Trophoblast cell (in vitro differentiated cells and primary cell): ENCODE measurements at regions not wholly inside any gene's neighbourhood (a gene's known extent, or its start where the extent isn't known, plus 50 kb on each side); places are given as distances from the start of the nearest gene placed in this dataset.

Source experiments
- DNase-seq, 2 donors: peaks; one replicate each; pipeline ENCODE4 v3.0.0-alpha.2; 2016
- H2AFZ ChIP-seq: 2 replicates; pipeline ENCODE4 v1.6.1; 2013; ENCODE audit warnings: low read length, moderate library complexity, mild to moderate bottlenecking; ENCODE audit not compliant: insufficient read depth, poor library complexity
- H2AK5ac ChIP-seq: 2 replicates; pipeline ENCODE4 v1.6.1; 2013; ENCODE audit warnings: mild to moderate bottlenecking, low read length
- H2BK120ac ChIP-seq: 2 replicates; pipeline ENCODE4 v1.6.1; 2013; ENCODE audit warnings: low read length, mild to moderate bottlenecking, moderate library complexity; ENCODE audit not compliant: insufficient read depth, poor library complexity
- H2BK12ac ChIP-seq: 2 replicates; pipeline ENCODE4 v1.6.1; 2013; ENCODE audit warnings: mild to moderate bottlenecking, low read length, moderate library complexity
- H2BK5ac ChIP-seq: 2 replicates; pipeline ENCODE4 v1.6.1; 2013; ENCODE audit warnings: low read length, low read depth, moderate library complexity, mild to moderate bottlenecking; ENCODE audit not compliant: poor library complexity
- H3K14ac ChIP-seq: 2 replicates; pipeline ENCODE4 v1.6.1; 2013; ENCODE audit warnings: mild to moderate bottlenecking, low read length
- H3K18ac ChIP-seq: 2 replicates; pipeline ENCODE4 v1.6.1; 2013; ENCODE audit warnings: mild to moderate bottlenecking, low read length
- H3K23ac ChIP-seq: 2 replicates; pipeline ENCODE4 v1.6.1; 2013; ENCODE audit warnings: low read length
- H3K27ac ChIP-seq: 2 replicates; pipeline ENCODE4 v1.5.1; 2013; ENCODE audit warnings: low read depth, mild to moderate bottlenecking, inconsistent platforms, low read length, moderate library complexity
- H3K27me3 ChIP-seq: 2 replicates; pipeline ENCODE4 v1.6.1; 2013; ENCODE audit warnings: inconsistent platforms, mild to moderate bottlenecking, low read length, moderate library complexity; ENCODE audit not compliant: insufficient read depth
- H3K36me3 ChIP-seq, 2 experiments: 1 replicate in 1 of 2; 2 replicates in 1 of 2; pipeline ENCODE4 v1.6.1; 2013; ENCODE audit warnings: low read length in 2 of 2, mild to moderate bottlenecking in 2 of 2, moderate library complexity in 1 of 2; ENCODE audit not compliant: insufficient read depth in 2 of 2, control insufficient read depth in 1 of 2
- H3K4ac ChIP-seq: 2 replicates; pipeline ENCODE4 v1.6.1; 2013; ENCODE audit warnings: low read depth, mild to moderate bottlenecking, low read length, moderate library complexity
- H3K4me1 ChIP-seq, 2 experiments: 1 replicate in 1 of 2; 2 replicates in 1 of 2; pipeline ENCODE4 v1.6.1; 2013; ENCODE audit warnings: low read length in 2 of 2, mild to moderate bottlenecking in 2 of 2, moderate library complexity in 1 of 2; ENCODE audit not compliant: insufficient read depth in 2 of 2, control insufficient read depth in 1 of 2
- H3K4me2 ChIP-seq: 2 replicates; pipeline ENCODE4 v1.6.1; 2013; ENCODE audit warnings: inconsistent platforms, mild to moderate bottlenecking, low read length, moderate library complexity
- H3K4me3 ChIP-seq: 2 replicates; pipeline ENCODE4 v1.5.1; 2013; ENCODE audit warnings: mild to moderate bottlenecking, low read depth, low read length, inconsistent platforms
- H3K79me1 ChIP-seq: one replicate; pipeline ENCODE4 v1.6.1; 2013; ENCODE audit warnings: low read length
- H3K79me2 ChIP-seq: 2 replicates; pipeline ENCODE4 v1.6.1; 2013; ENCODE audit warnings: low read length, mild to moderate bottlenecking; ENCODE audit not compliant: control insufficient read depth, insufficient read depth, poor library complexity
- H3K9ac ChIP-seq: 2 replicates; pipeline ENCODE4 v1.6.1; 2013; ENCODE audit warnings: mild to moderate bottlenecking, low read length
- H3K9me3 ChIP-seq: 2 replicates; pipeline ENCODE4 v1.6.1; 2013; ENCODE audit warnings: low read depth, mild to moderate bottlenecking, control low read depth, inconsistent platforms, low read length; ENCODE audit not compliant: insufficient read depth
- H4K12ac ChIP-seq: 2 replicates; pipeline ENCODE4 v1.6.1; 2013; ENCODE audit warnings: low read depth, mild to moderate bottlenecking, low read length, moderate library complexity
- H4K8ac ChIP-seq: 2 replicates; pipeline ENCODE4 v1.6.1; 2013; ENCODE audit warnings: low read depth, mild to moderate bottlenecking, low read length, moderate library complexity
- H4K91ac ChIP-seq: one replicate; pipeline ENCODE4 v1.6.1; 2013; ENCODE audit warnings: low read depth, mild to moderate bottlenecking, low read length, moderate library complexity
- WGBS: extraction: QIAGEN DNeasy Blood & Tissue Kit; methylation state at CpG from one replicate; pipeline ENCODE4 v1.1.7; 2013; ENCODE audit warnings: missing lambda C conversion rate; ENCODE audit not compliant: insufficient read length, insufficient coverage; ENCODE audit errors: extremely low coverage; 5-methylcytosine and 5-hydroxymethylcytosine counted together

GRCh38 chr2:3929374-3929773, 226.0 kb downstream of the DCDC2C start:
- WGBS: no CpG with 5 or more reads among the region's 3 CpGs
- Histone ChIP-seq H4K8ac (no peak overlapping the region), H3K79me2 (no peaks in the 10 kb centered on the region), H3K23ac (no peak overlapping the region), H3K27me3 (no peaks in the 10 kb centered on the region), H3K27ac (no peak overlapping the region), H3K9ac (no peak overlapping the region), H3K18ac (no peak overlapping the region), H3K36me3 (no peaks in the 10 kb centered on the region), H3K4me2 (no peak overlapping the region), H3K4ac (no peak overlapping the region), H3K4me3 (no peak overlapping the region), H3K79me1 (no peaks in the 10 kb centered on the region), H4K91ac (no peak overlapping the region), H3K14ac (no peak overlapping the region), H2BK12ac (no peak overlapping the region), H3K9me3 (no peaks in the 10 kb centered on the region), H2BK120ac (no peak overlapping the region), H4K12ac (no peak overlapping the region), H3K4me1 (no peaks in the 10 kb centered on the region), H2BK5ac (no peak overlapping the region), H2AFZ (no peak overlapping the region), H2AK5ac (no peak overlapping the region)
- DNase-seq: no peak

GRCh38 chr2:3930246-3930645, 226.9 kb downstream of the DCDC2C start:
- DNase-seq: no peak
- no peak overlapping the region for H3K4me3 ChIP-seq
- H2BK120ac ChIP-seq: no peak overlapping the region
- no peak overlapping the region for H3K4me2 ChIP-seq
- no peaks in the 10 kb centered on the region for H3K4me1 ChIP-seq
- H3K14ac ChIP-seq: no peak overlapping the region
- no peak overlapping the region for H4K12ac ChIP-seq
- H2BK12ac ChIP-seq: no peak overlapping the region
- no peak overlapping the region for H3K9ac ChIP-seq
- no peak overlapping the region for H3K4ac ChIP-seq
- no peak overlapping the region for H2BK5ac ChIP-seq
- H3K27me3 ChIP-seq: no peaks in the 10 kb centered on the region
- no peaks in the 10 kb centered on the region for H3K79me1 ChIP-seq
- H3K27ac ChIP-seq: no peak overlapping the region
- H3K18ac ChIP-seq: no peak overlapping the region
- no peaks in the 10 kb centered on the region for H3K9me3 ChIP-seq
- H3K36me3 ChIP-seq: no peaks in the 10 kb centered on the region
- H3K79me2 ChIP-seq: no peaks in the 10 kb centered on the region
- H4K8ac ChIP-seq: no peak overlapping the region
- WGBS: no CpG with 5 or more reads among the region's 8 CpGs
- H3K23ac ChIP-seq: no peak overlapping the region
- no peak overlapping the region for H4K91ac ChIP-seq
- H2AK5ac ChIP-seq: no peak overlapping the region
- H2AFZ ChIP-seq: no peak overlapping the region

- Histone ChIP-seq H3K4me3 (no peak overlapping the region), H3K18ac (no peak overlapping the region), H3K79me2 (no peaks in the 10 kb centered on the region), H3K23ac (no peak overlapping the region), H3K27ac (no peak overlapping the region), H2BK12ac (no peak overlapping the region), H4K8ac (no peak overlapping the region), H4K91ac (no peak overlapping the region), H3K27me3 (no peaks in the 10 kb centered on the region), H3K79me1 (no peaks in the 10 kb centered on the region), H2AFZ (no peak overlapping the region), H2BK5ac (no peak overlapping the region), H3K4ac (no peak overlapping the region), H3K36me3 (no peaks in the 10 kb centered on the region), H2AK5ac (no peak overlapping the region), H3K4me1 (no peaks in the 10 kb centered on the region), H3K14ac (no peak overlapping the region), H4K12ac (no peak overlapping the region), H3K9me3 (peaks cover 2% of the 10 kb centered on the region), H3K4me2 (no peak overlapping the region), H2BK120ac (no peak overlapping the region), H3K9ac (no peak overlapping the region)
- DNase-seq: no peak
- WGBS: no CpG with 5 or more reads among the region's 7 CpGs
Measured at GRCh38 chr2:3940661-3941060, 237.3 kb downstream of the DCDC2C start.

- no peak overlapping the region for H3K14ac ChIP-seq
Measured at GRCh38 chr2:3942841-3943240, 239.5 kb downstream of the DCDC2C start.

More at GRCh38 chr2:3942841-3943240, 239.5 kb downstream of the DCDC2C start:
- H3K27me3 ChIP-seq: no peaks in the 10 kb centered on the region
- no peaks in the 10 kb centered on the region for H3K79me1 ChIP-seq
- H3K79me2 ChIP-seq: no peaks in the 10 kb centered on the region
- H4K12ac ChIP-seq: no peak overlapping the region
- H3K27ac ChIP-seq: no peak overlapping the region
- H4K8ac ChIP-seq: no peak overlapping the region
- peaks cover 2% of the 10 kb centered on the region for H3K9me3 ChIP-seq
- H3K4me2 ChIP-seq: no peak overlapping the region
- no peak for DNase-seq
- WGBS: no CpG with 5 or more reads among the region's 20 CpGs
- no peaks in the 10 kb centered on the region for H3K36me3 ChIP-seq
- H2BK5ac ChIP-seq: no peak overlapping the region
- no peak overlapping the region for H4K91ac ChIP-seq
- no peak overlapping the region for H3K4ac ChIP-seq
- no peak overlapping the region for H3K9ac ChIP-seq
- H3K4me3 ChIP-seq: no peak overlapping the region
- no peak overlapping the region for H2BK120ac ChIP-seq
- H3K4me1 ChIP-seq: no peaks in the 10 kb centered on the region
- no peak overlapping the region for H2AK5ac ChIP-seq
- H2BK12ac ChIP-seq: no peak overlapping the region
- no peak overlapping the region for H3K23ac ChIP-seq
- no peak overlapping the region for H3K18ac ChIP-seq
- no peak overlapping the region for H2AFZ ChIP-seq
